Stimulated activated CD4-positive, alpha-beta T cell treated with anti-CD3 and anti-CD28 coated beads, Interleukin-1b, Interleukin-23, amount 100 ng/mL, for 1 hour (primary cell): ENCODE measurements at regions not wholly inside any gene's neighbourhood (a gene's known extent, or its start where the extent isn't known, plus 50 kb on each side); places are given as distances from the start of the nearest gene placed in this dataset.
"Not testable (repeated sequence)": the region's sequence is repeated elsewhere in the genome, so short reads cannot be mapped to it uniquely, and the experiment has no call there.

Experiments used
- DNase-seq, 2 donors: peaks; one replicate each; pipeline ENCODE4 v3.0.0-alpha.2; 2020; ENCODE audit warnings: low read depth in 2 of 2

GRCh38 chr3:102686792-102687191, 252.0 kb downstream of the ZPLD1 start:
- no peak for DNase-seq

GRCh38 chr3:102687851-102688555, 253.2 kb downstream of the ZPLD1 start:
- DNase-seq, result no peak

GRCh38 chr3:102688556-102688930, 253.7 kb downstream of the ZPLD1 start:
- DNase-seq, result no peak

- no peak for DNase-seq
Observed at GRCh38 chr3:102691507-102691906, 256.7 kb downstream of the ZPLD1 start.

GRCh38 chr3:102699104-102699818, 264.4 kb downstream of the ZPLD1 start:
- no peak for DNase-seq

- no peak for DNase-seq
Observed at GRCh38 chr3:102699819-102700140, 265.0 kb downstream of the ZPLD1 start.

GRCh38 chr3:102712896-102713295, 278.1 kb downstream of the ZPLD1 start:
- DNase-seq, result no peak

- DNase-seq, result no peak
Observed at GRCh38 chr3:102714567-102714966, 279.8 kb downstream of the ZPLD1 start.

- DNase-seq, result no peak
Observed at GRCh38 chr3:102715030-102715697, 280.3 kb downstream of the ZPLD1 start.

GRCh38 chr3:102718651-102719050, 283.8 kb downstream of the ZPLD1 start:
- no peak for DNase-seq

GRCh38 chr3:102722317-102722716, 287.5 kb downstream of the ZPLD1 start:
- no peak for DNase-seq

- no peak for DNase-seq
Observed at GRCh38 chr3:102727340-102727739, 292.5 kb downstream of the ZPLD1 start.

- DNase-seq, result not testable (repeated sequence)
Observed at GRCh38 chr3:102732581-102732980, 297.8 kb downstream of the ZPLD1 start.

- no peak for DNase-seq
Observed at GRCh38 chr3:102733791-102734563, 299.2 kb downstream of the ZPLD1 start.

GRCh38 chr3:102735311-102735710, 300.5 kb downstream of the ZPLD1 start:
- no peak for DNase-seq

GRCh38 chr3:102736288-102736974, 301.6 kb downstream of the ZPLD1 start:
- no peak for DNase-seq

- no peak for DNase-seq
Observed at GRCh38 chr3:102736975-102737304, 302.1 kb downstream of the ZPLD1 start.

- no peak for DNase-seq
Observed at GRCh38 chr3:102737353-102737752, 302.5 kb downstream of the ZPLD1 start.

- no peak for DNase-seq
Observed at GRCh38 chr3:102741105-102741504, 306.3 kb downstream of the ZPLD1 start.

GRCh38 chr3:102741694-102742093, 306.9 kb downstream of the ZPLD1 start:
- DNase-seq, result no peak

- DNase-seq, result no peak
Observed at GRCh38 chr3:102745881-102746280, 311.1 kb downstream of the ZPLD1 start.

GRCh38 chr3:102747611-102748010, 312.8 kb downstream of the ZPLD1 start:
- DNase-seq, result no peak
